ENCODE measurements at regions not wholly inside any gene's neighbourhood (a gene's known extent, or its start where the extent isn't known, plus 50 kb on each side); places are given as distances from the start of the nearest gene placed in this dataset.

- no peak for DNase-seq (ENCODE audit: low spot score)
- peaks cover 12% of the 10 kb centered on the region for H3K4me1 ChIP-seq (ENCODE audit: insufficient read depth, poor library complexity, severe bottlenecking)
- no peak for ATAC-seq (ENCODE audit: low read depth)
- no peak overlapping the region for H3K27ac ChIP-seq (ENCODE audit: poor library complexity, severe bottlenecking)
- H3K4me3 ChIP-seq (ENCODE audit: severe bottlenecking): no peak overlapping the region
- H3K27me3 ChIP-seq (ENCODE audit: insufficient read depth, poor library complexity, severe bottlenecking): no peaks in the 10 kb centered on the region
- TF ChIP-seq CTCF (IDR thresholded peaks at IDR 0.05; ENCODE audit: poor library complexity, severe bottlenecking): no peak
- no peaks in the 10 kb centered on the region for H3K9me3 ChIP-seq (ENCODE audit: severe bottlenecking)
- H3K36me3 ChIP-seq (ENCODE audit: low read depth): no peaks in the 10 kb centered on the region
These were observed 206.5 kb upstream of the BMP2 start for GRCh38 chr20:6560978-6561377.

GRCh38 chr20:6559791-6560190 lies 207.7 kb upstream of the BMP2 start:
- Histone ChIP-seq H3K36me3 (ENCODE audit: low read depth) (no peaks in the 10 kb centered on the region), H3K9me3 (ENCODE audit: severe bottlenecking) (no peaks in the 10 kb centered on the region), H3K27ac (ENCODE audit: poor library complexity, severe bottlenecking) (no peak overlapping the region), H3K27me3 (ENCODE audit: insufficient read depth, poor library complexity, severe bottlenecking) (no peaks in the 10 kb centered on the region), H3K4me3 (ENCODE audit: severe bottlenecking) (no peak overlapping the region), H3K4me1 (ENCODE audit: insufficient read depth, poor library complexity, severe bottlenecking) (peaks cover 12% of the 10 kb centered on the region)
- ATAC-seq (ENCODE audit: low read depth): no peak
- no peak for DNase-seq (ENCODE audit: low spot score)
- TF ChIP-seq CTCF (IDR thresholded peaks at IDR 0.05; ENCODE audit: poor library complexity, severe bottlenecking): no peak

GRCh38 chr20:6558341-6558740 lies 209.1 kb upstream of the BMP2 start:
- no peaks in the 10 kb centered on the region for H3K9me3 ChIP-seq (ENCODE audit: severe bottlenecking)
- H3K4me3 ChIP-seq (ENCODE audit: severe bottlenecking): no peak overlapping the region
- ATAC-seq (ENCODE audit: low read depth): no peak
- H3K27me3 ChIP-seq (ENCODE audit: insufficient read depth, poor library complexity, severe bottlenecking): no peaks in the 10 kb centered on the region
- H3K36me3 ChIP-seq (ENCODE audit: low read depth): no peaks in the 10 kb centered on the region
- H3K27ac ChIP-seq (ENCODE audit: poor library complexity, severe bottlenecking): no peak overlapping the region
- peak; percentile 36 for TF ChIP-seq CTCF (IDR thresholded peaks at IDR 0.05; ENCODE audit: poor library complexity, severe bottlenecking)
- peaks cover 12% of the 10 kb centered on the region for H3K4me1 ChIP-seq (ENCODE audit: insufficient read depth, poor library complexity, severe bottlenecking)
- no peak for DNase-seq (ENCODE audit: low spot score)

- Histone ChIP-seq H3K4me1 (ENCODE audit: insufficient read depth, poor library complexity, severe bottlenecking) (peaks cover 11% of the 10 kb centered on the region), H3K27me3 (ENCODE audit: insufficient read depth, poor library complexity, severe bottlenecking) (no peaks in the 10 kb centered on the region), H3K4me3 (ENCODE audit: severe bottlenecking) (no peak overlapping the region), H3K27ac (ENCODE audit: poor library complexity, severe bottlenecking) (peak overlapping the region; percentile 13), H3K36me3 (ENCODE audit: low read depth) (no peaks in the 10 kb centered on the region), H3K9me3 (ENCODE audit: severe bottlenecking) (no peaks in the 10 kb centered on the region)
- TF ChIP-seq CTCF (IDR thresholded peaks at IDR 0.05; ENCODE audit: poor library complexity, severe bottlenecking): no peak
- ATAC-seq (ENCODE audit: low read depth): peak; percentile 82
- DNase-seq (ENCODE audit: low spot score): no peak
These were observed 233.6 kb upstream of the BMP2 start for GRCh38 chr20:6533761-6534479.

GRCh38 chr20:6533351-6533750 lies 234.1 kb upstream of the BMP2 start:
- TF ChIP-seq CTCF (IDR thresholded peaks at IDR 0.05; ENCODE audit: poor library complexity, severe bottlenecking): no peak
- no peaks in the 10 kb centered on the region for H3K36me3 ChIP-seq (ENCODE audit: low read depth)
- H3K4me1 ChIP-seq (ENCODE audit: insufficient read depth, poor library complexity, severe bottlenecking): peaks cover 11% of the 10 kb centered on the region
- H3K4me3 ChIP-seq (ENCODE audit: severe bottlenecking): no peak overlapping the region
- DNase-seq (ENCODE audit: low spot score) (no peak), ATAC-seq (ENCODE audit: low read depth) (peak; percentile 24; the same call in 2 of the 3 replicates)
- no peaks in the 10 kb centered on the region for H3K9me3 ChIP-seq (ENCODE audit: severe bottlenecking)
- H3K27ac ChIP-seq (ENCODE audit: poor library complexity, severe bottlenecking): peak overlapping the region; percentile 13
- no peaks in the 10 kb centered on the region for H3K27me3 ChIP-seq (ENCODE audit: insufficient read depth, poor library complexity, severe bottlenecking)

Measured in RWPE2 (cell line).